Loucy (cell line): ENCODE measurements at regions not wholly inside any gene's neighbourhood (a gene's known extent, or its start where the extent isn't known, plus 50 kb on each side); places are given as distances from the start of the nearest gene placed in this dataset.

Experiments used
- CTCF ChIP-seq: fragments of 200-600 bp; sonication (generic); conservative IDR thresholded peaks from 2 replicates; pipeline ENCODE4 v1.5.1; 2014; ENCODE audit warnings: mild to moderate bottlenecking, antibody characterized with exemption, low read length
- EZH2phosphoT487 ChIP-seq: fragments of 200-600 bp; IDR thresholded peaks from 2 replicates; pipeline ENCODE4 v1.6.1; 2018; ENCODE audit warnings: antibody characterized with exemption, mild to moderate bottlenecking, moderate library complexity, borderline replicate concordance

DNA sequence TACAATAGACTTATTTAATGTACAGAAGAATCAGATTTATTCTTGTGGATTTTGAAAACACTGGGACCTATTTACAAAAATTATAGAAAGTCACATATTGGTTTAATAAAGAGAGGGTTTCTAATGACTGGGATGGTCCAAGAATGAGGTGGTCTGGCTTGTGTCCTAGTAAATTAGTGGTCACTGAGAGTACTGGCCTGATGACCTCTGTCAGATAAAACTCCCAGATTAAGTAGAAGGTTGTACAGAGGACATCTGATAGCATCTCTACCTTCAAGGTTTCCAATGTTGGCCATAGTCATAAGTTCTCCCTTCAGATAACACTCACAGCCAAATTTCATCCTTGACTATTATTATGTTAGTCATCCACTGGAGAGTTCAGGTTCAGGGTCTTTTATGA, 692.9 kb downstream of the MTRR start:
- TF ChIP-seq CTCF (no peak), EZH2phosphoT487 (no peak)
